Neural crest cell (in vitro differentiated cells): ENCODE measurements at regions not wholly inside any gene's neighbourhood (a gene's known extent, or its start where the extent isn't known, plus 50 kb on each side); places are given as distances from the start of the nearest gene placed in this dataset.

Experiments
- DNase-seq: peaks from one replicate; pipeline ENCODE4 v3.0.0; 2021; ENCODE audit warnings: low read depth, mixed read lengths, low spot score
- H3K27ac Mint-ChIP-seq: one replicate; pipeline ENCODE4 v1.8.0; 2021; ENCODE audit warnings: mild to moderate bottlenecking, mixed read lengths; ENCODE audit not compliant: unreplicated experiment
- H3K27me3 Mint-ChIP-seq: 2 replicates; pipeline ENCODE4 v1.8.0; 2021; ENCODE audit warnings: low read depth, mild to moderate bottlenecking, mixed read lengths
- H3K36me3 Mint-ChIP-seq: 2 replicates; pipeline ENCODE4 v1.8.0; 2021; ENCODE audit warnings: low read depth, mild to moderate bottlenecking, mixed read lengths
- H3K4me1 Mint-ChIP-seq: 2 replicates; pipeline ENCODE4 v1.8.0; 2021; ENCODE audit warnings: mixed read lengths
- H3K4me3 Mint-ChIP-seq: one replicate; pipeline ENCODE4 v1.8.0; 2021; ENCODE audit warnings: mild to moderate bottlenecking, mixed read lengths
- H3K9me3 Mint-ChIP-seq: 2 replicates; pipeline ENCODE4 v1.8.0; 2021; ENCODE audit warnings: mixed read lengths
- TF ChIP-seq, protein P1 (sequence below): fragments of 200-600 bp; sonication (generic); conservative IDR thresholded peaks from 2 replicates; pipeline ENCODE4 v1.5.0; 2021; ENCODE audit warnings: antibody characterized with exemption, mild to moderate bottlenecking

DNA sequence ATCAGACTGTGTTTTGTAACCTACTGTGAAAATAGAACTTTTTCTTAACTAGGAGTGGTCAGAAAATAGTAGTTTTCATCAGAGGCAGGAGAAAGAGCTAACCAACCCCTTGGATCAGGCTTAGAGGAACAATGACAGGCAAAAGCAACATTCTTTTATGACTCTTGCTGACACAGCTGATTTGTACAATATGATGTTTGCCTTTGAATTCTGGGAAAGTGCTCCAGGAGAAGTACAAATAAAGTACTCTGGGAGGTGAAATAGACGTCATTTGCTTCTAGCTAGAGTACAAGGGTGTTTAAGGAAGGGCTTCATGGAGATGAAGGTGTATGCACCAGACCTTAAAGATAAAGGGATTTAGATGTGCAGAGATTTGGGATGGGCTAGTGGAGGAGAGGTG is 75.1 kb upstream of the KIAA1217 start:
- Mint-ChIP-seq H3K9me3 (no peaks in the 10 kb centered on the region), H3K4me1 (peaks cover 11% of the 10 kb centered on the region), H3K4me3 (no peak overlapping the region), H3K36me3 (no peaks in the 10 kb centered on the region), H3K27me3 (peaks cover 49% of the 10 kb centered on the region), H3K27ac (no peak overlapping the region)
- TF ChIP-seq, protein P1, sequence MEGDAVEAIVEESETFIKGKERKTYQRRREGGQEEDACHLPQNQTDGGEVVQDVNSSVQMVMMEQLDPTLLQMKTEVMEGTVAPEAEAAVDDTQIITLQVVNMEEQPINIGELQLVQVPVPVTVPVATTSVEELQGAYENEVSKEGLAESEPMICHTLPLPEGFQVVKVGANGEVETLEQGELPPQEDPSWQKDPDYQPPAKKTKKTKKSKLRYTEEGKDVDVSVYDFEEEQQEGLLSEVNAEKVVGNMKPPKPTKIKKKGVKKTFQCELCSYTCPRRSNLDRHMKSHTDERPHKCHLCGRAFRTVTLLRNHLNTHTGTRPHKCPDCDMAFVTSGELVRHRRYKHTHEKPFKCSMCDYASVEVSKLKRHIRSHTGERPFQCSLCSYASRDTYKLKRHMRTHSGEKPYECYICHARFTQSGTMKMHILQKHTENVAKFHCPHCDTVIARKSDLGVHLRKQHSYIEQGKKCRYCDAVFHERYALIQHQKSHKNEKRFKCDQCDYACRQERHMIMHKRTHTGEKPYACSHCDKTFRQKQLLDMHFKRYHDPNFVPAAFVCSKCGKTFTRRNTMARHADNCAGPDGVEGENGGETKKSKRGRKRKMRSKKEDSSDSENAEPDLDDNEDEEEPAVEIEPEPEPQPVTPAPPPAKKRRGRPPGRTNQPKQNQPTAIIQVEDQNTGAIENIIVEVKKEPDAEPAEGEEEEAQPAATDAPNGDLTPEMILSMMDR, result no peak
- no peak for DNase-seq

DNA sequence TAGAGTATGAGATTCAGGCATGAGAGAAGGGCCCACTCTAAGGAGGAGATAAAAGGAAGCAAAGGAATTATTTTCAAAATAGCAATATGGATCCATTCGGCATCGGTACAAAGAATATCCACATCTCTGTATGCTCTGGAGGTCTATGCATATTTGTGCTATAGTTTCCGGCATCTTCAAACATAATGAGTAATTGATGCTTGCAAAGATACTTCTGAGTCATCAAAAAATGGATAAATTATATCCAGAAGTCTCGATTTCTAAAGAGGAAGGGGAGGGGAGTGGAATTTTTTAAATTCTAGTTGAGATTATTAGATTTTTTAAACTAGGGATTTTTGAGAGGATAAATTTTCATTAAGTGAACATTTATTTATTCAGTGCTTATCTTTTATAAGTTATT is 72.9 kb upstream of the KIAA1217 start:
- H3K9me3 Mint-ChIP-seq, result no peaks in the 10 kb centered on the region
- no peak overlapping the region for H3K27ac Mint-ChIP-seq
- H3K4me3 Mint-ChIP-seq, result no peak overlapping the region
- H3K27me3 Mint-ChIP-seq, result peaks cover 43% of the 10 kb centered on the region
- TF ChIP-seq, protein P1, result no peak
- no peaks in the 10 kb centered on the region for H3K4me1 Mint-ChIP-seq
- H3K36me3 Mint-ChIP-seq, result no peaks in the 10 kb centered on the region
- DNase-seq, result no peak

DNA sequence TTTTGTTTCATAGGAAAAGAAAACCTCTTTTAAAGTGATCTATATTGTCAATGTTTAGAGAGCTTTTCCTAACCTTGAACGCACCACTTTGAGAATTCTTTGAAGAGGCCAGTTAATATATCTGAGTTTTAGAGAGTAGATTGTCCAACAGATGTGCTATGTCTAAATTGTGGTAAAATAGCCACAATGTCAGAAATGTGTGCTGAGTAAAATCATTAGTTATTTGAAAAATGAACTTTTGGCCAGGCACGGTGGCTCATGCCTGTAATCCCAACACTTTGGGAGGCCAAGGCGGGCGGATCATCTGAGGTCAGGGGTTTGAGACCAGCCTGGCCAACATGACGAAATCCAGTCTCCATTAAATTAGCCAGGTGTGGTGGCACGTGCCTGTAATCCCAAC is 61.6 kb upstream of the KIAA1217 start:
- Mint-ChIP-seq H3K36me3 (no peaks in the 10 kb centered on the region), H3K4me3 (no peak overlapping the region), H3K4me1 (no peaks in the 10 kb centered on the region), H3K27ac (no peak overlapping the region), H3K9me3 (no peaks in the 10 kb centered on the region), H3K27me3 (peaks cover 3% of the 10 kb centered on the region)
- TF ChIP-seq, protein P1, result no peak
- no peak for DNase-seq

DNA sequence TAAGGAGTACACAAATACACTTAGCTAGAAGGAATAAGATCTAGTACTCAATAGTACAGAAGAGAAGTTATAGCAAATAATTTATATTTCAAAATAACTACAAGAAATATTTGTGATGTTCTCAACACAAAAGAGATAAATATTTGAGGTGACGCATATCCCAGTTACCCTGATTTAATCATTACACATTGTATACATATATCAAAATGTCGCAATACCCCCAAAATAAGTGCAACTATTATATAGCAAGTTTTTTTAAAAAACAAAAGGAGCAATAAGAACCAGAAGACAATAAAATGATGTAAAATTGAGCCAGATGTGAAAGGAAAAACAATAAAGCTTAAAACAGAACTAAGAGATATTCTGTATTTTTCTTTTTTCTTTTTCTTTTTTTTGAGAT is 59.3 kb upstream of the KIAA1217 start:
- no peak for DNase-seq
- H3K4me3 Mint-ChIP-seq, result no peak overlapping the region
- TF ChIP-seq, protein P1, result no peak
- H3K27ac Mint-ChIP-seq, result no peak overlapping the region
- no peaks in the 10 kb centered on the region for H3K36me3 Mint-ChIP-seq
- no peaks in the 10 kb centered on the region for H3K9me3 Mint-ChIP-seq
- H3K27me3 Mint-ChIP-seq, result peaks cover 3% of the 10 kb centered on the region
- no peaks in the 10 kb centered on the region for H3K4me1 Mint-ChIP-seq

DNA sequence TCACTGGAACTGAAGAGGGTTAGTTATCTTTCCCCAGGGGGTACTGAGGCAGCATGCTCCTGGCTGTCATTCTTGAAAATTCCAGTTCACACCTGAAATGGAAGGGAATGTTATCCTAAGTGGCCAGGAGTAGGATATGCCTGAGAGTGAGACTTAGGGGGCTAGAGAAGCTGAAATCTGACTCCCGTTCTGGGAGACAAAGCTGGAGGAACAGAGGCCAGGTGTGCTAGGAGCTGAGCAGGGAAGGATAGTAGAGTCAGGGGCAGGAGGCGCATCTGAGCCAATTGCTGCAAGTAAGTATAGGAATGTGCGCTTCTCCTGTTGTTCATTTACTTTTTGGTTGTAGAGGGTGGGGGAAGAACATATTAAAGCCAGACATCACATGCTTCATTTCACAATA is 58.1 kb upstream of the KIAA1217 start:
- Mint-ChIP-seq H3K27me3 (peaks cover 3% of the 10 kb centered on the region), H3K4me1 (no peaks in the 10 kb centered on the region), H3K27ac (no peak overlapping the region), H3K9me3 (no peaks in the 10 kb centered on the region), H3K4me3 (no peak overlapping the region), H3K36me3 (no peaks in the 10 kb centered on the region)
- DNase-seq, result no peak
- TF ChIP-seq, protein P1, result no peak

DNA sequence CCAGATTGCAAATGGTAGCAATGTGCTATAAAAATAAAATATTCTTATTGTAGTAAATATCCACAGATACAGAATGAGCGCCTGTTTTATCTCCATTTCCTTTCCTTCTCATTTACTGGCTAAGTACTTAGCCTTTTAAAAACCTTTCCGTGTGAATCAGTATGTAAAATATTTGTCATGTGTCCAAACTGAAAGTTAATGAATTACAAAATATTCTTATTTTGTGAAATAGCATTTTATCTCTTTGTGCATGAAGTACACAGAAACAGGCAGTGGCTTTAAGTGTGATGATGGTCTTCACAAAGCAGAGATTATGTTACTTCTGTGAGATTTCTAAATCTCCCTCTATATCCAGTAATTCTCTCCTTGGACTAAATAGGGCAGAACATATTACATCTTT is 56.7 kb upstream of the KIAA1217 start:
- Mint-ChIP-seq H3K4me3 (no peak overlapping the region), H3K9me3 (peaks cover 2% of the 10 kb centered on the region), H3K36me3 (no peaks in the 10 kb centered on the region), H3K4me1 (no peaks in the 10 kb centered on the region), H3K27me3 (peaks cover 3% of the 10 kb centered on the region), H3K27ac (no peak overlapping the region)
- no peak for DNase-seq
- TF ChIP-seq, protein P1, result no peak
